ENCODE measurements at regions not wholly inside any gene's neighbourhood (a gene's known extent, or its start where the extent isn't known, plus 50 kb on each side); places are given as distances from the start of the nearest gene placed in this dataset.

GRCh38 chr3:64748244-64748904 is 60.6 kb upstream of the ADAMTS9 start:
- no peak for TF ChIP-seq CTCF (IDR thresholded peaks at IDR 0.05; ENCODE audit: low read depth, low read length)
- no peak for DNase-seq (ENCODE audit: extremely low read depth, low read depth)

- no peak for TF ChIP-seq CTCF (IDR thresholded peaks at IDR 0.05; ENCODE audit: low read depth, low read length)
- no peak for DNase-seq (ENCODE audit: extremely low read depth, low read depth)
These were observed 59.9 kb upstream of the ADAMTS9 start for GRCh38 chr3:64747679-64748078.

- no peak for TF ChIP-seq CTCF (IDR thresholded peaks at IDR 0.05; ENCODE audit: low read depth, low read length)
These were observed 56.1 kb upstream of the ADAMTS9 start for GRCh38 chr3:64743887-64744243.

GRCh38 chr3:64743156-64743886 is 55.5 kb upstream of the ADAMTS9 start:
- no peak for TF ChIP-seq CTCF (IDR thresholded peaks at IDR 0.05; ENCODE audit: low read depth, low read length)
- no peak for DNase-seq (ENCODE audit: extremely low read depth, low read depth)

More at GRCh38 chr3:64743887-64744243, 56.1 kb upstream of the ADAMTS9 start:
- no peak for DNase-seq (ENCODE audit: extremely low read depth, low read depth)

GRCh38 chr3:64741341-64741740 is 53.5 kb upstream of the ADAMTS9 start:
- DNase-seq (ENCODE audit: extremely low read depth, low read depth): no peak
- no peak for TF ChIP-seq CTCF (IDR thresholded peaks at IDR 0.05; ENCODE audit: low read depth, low read length)

- no peak for DNase-seq (ENCODE audit: extremely low read depth, low read depth)
- TF ChIP-seq CTCF (IDR thresholded peaks at IDR 0.05; ENCODE audit: low read depth, low read length): no peak
These were observed 52.3 kb upstream of the ADAMTS9 start for GRCh38 chr3:64739971-64740631.

Measured in AG09319 (cell line).